SK-N-SH (cell line): ENCODE measurements at regions not wholly inside any gene's neighbourhood (a gene's known extent, or its start where the extent isn't known, plus 50 kb on each side); places are given as distances from the start of the nearest gene placed in this dataset.

Source experiments
- CTCF ChIA-PET: fragments of 300-600, 350-600 bp; formaldehyde crosslinking; extraction: SDS; loops from one replicate; lab custom pipeline; 2021; lab: Yijun Ruan, JAX
- POLR2A ChIA-PET: fragments of 350-600 bp; sonication (Branson Sonifier 250); formaldehyde crosslinking; extraction: SDS; loops from one replicate; lab custom pipeline; 2020; ENCODE audit warnings: antibody characterized with exemption, inconsistent platforms; lab: Yijun Ruan, JAX
- DNase-seq: peaks from one replicate; pipeline ENCODE4 v3.0.0; 2012
- H2AFZ ChIP-seq: fragments of 200-600 bp; sonication (generic); 2 replicates; pipeline ENCODE4 v1.8.1; 2016; ENCODE audit warnings: antibody characterized with exemption, mild to moderate bottlenecking, low read depth
- H3F3A ChIP-seq: fragments of 200-600 bp; sonication (generic); replicated peaks from 2 replicates; pipeline ENCODE3; 2016; ENCODE audit warnings: antibody characterized with exemption, mild to moderate bottlenecking; ENCODE audit not compliant: insufficient read depth
- H3K27ac ChIP-seq, 2 experiments: fragments of 200-500 bp in 1 of 2; fragments of 200-600 bp in 1 of 2; sonication (Bioruptor generic) in 1 of 2; sonication (generic), shearing (Covaris generic) in 1 of 2; 2 replicates each; pipeline versions ENCODE4 v1.5.1 to v1.6.1; 2014 to 2016; ENCODE audit warnings: low read depth in 2 of 2, inconsistent platforms in 1 of 2, low read length in 1 of 2, mild to moderate bottlenecking in 1 of 2, mixed read lengths in 1 of 2
- H3K27me3 ChIP-seq: fragments of 200-600 bp; sonication (generic), shearing (Covaris generic); 2 replicates; pipeline ENCODE4 v1.6.1; 2016; ENCODE audit warnings: mixed run types; ENCODE audit not compliant: insufficient read depth
- H3K36me3 ChIP-seq, 2 experiments: fragments of 200-500 bp in 1 of 2; fragments of 200-600 bp in 1 of 2; sonication (Bioruptor generic) in 1 of 2; sonication (generic) in 1 of 2; replicated peaks in 1 of 2; 2 replicates each; pipeline versions ENCODE3 to v1.5.1; 2014 to 2016; ENCODE audit warnings: low read length in 1 of 2, mild to moderate bottlenecking in 1 of 2; ENCODE audit not compliant: insufficient read depth in 2 of 2, control insufficient read depth in 1 of 2
- H3K4me1 ChIP-seq, 2 experiments: fragments of 200-500 bp in 1 of 2; fragments of 200-600 bp in 1 of 2; sonication (Bioruptor generic) in 1 of 2; sonication (generic), shearing (Covaris generic) in 1 of 2; 2 replicates each; pipeline versions ENCODE4 v1.5.1 to v1.6.1; 2014 to 2016; ENCODE audit warnings: low read depth in 1 of 2, low read length in 1 of 2, mixed run types in 1 of 2; ENCODE audit not compliant: insufficient read depth in 2 of 2, control insufficient read depth in 1 of 2
- H3K4me2 ChIP-seq: fragments of 200-600 bp; sonication (generic), shearing (Covaris generic); 2 replicates; pipeline ENCODE4 v1.6.1; 2017; ENCODE audit warnings: mixed run types
- H3K4me3 ChIP-seq, 2 experiments: fragments of 200-500 bp in 1 of 2; fragments of 200-600 bp in 1 of 2; sonication (Bioruptor generic) in 1 of 2; sonication (generic), shearing (Covaris generic) in 1 of 2; 2 replicates each; pipeline versions ENCODE4 v1.5.1 to v1.8.1; 2014 to 2016; ENCODE audit warnings: low read depth in 2 of 2, inconsistent platforms in 1 of 2, low read length in 1 of 2, mild to moderate bottlenecking in 1 of 2, mixed read lengths in 1 of 2, moderate library complexity in 1 of 2
- H3K79me2 ChIP-seq: fragments of 200-600 bp; sonication (generic); 2 replicates; pipeline ENCODE4 v1.8.1; 2017; ENCODE audit warnings: mild to moderate bottlenecking; ENCODE audit not compliant: insufficient read depth
- H3K9ac ChIP-seq: fragments of 200-600 bp; sonication (generic); 2 replicates; pipeline ENCODE4 v1.6.1; 2017; ENCODE audit warnings: mixed run types
- H3K9me2 ChIP-seq: fragments of 200-600 bp; sonication (generic); 2 replicates; pipeline ENCODE4 v1.6.1; 2017; ENCODE audit warnings: mixed run types
- H3K9me3 ChIP-seq: fragments of 200-600 bp; sonication (generic); 2 replicates; pipeline ENCODE4 v1.6.1; 2017; ENCODE audit warnings: mixed run types, mild to moderate bottlenecking, moderate library complexity
- H4K20me1 ChIP-seq: fragments of 200-600 bp; sonication (generic); 2 replicates; pipeline ENCODE4 v1.6.1; 2017; ENCODE audit warnings: mild to moderate bottlenecking, mixed run types; ENCODE audit not compliant: insufficient read depth
- CHD2 ChIP-seq: fragments of 150-350 bp; IDR thresholded peaks from 2 replicates; pipeline ENCODE4 v1.6.1; 2018; ENCODE audit warnings: low read length; ENCODE audit not compliant: partially characterized antibody
- ELF1 ChIP-seq: IDR thresholded peaks from 2 replicates; pipeline ENCODE4 v1.4.0; 2012
- FOXM1 ChIP-seq: IDR thresholded peaks from 2 replicates; pipeline ENCODE4 v1.4.0; 2012; ENCODE audit warnings: low read depth, mild to moderate bottlenecking
- GABPA ChIP-seq: IDR thresholded peaks from 2 replicates; pipeline ENCODE4 v1.4.0; 2012; ENCODE audit warnings: low read depth, mild to moderate bottlenecking
- JUND ChIP-seq: IDR thresholded peaks from 2 replicates; pipeline ENCODE4 v1.4.0; 2012
- MEF2A ChIP-seq: IDR thresholded peaks from 2 replicates; pipeline ENCODE4 v1.4.0; 2012; ENCODE audit warnings: low read depth, borderline replicate concordance
- MXI1 ChIP-seq: IDR thresholded peaks from 2 replicates; pipeline ENCODE4 v1.6.1; 2012; ENCODE audit warnings: mild to moderate bottlenecking, low read depth, low read length, improper control_type of control experiment
- NRF1 ChIP-seq: IDR thresholded peaks from 2 replicates; pipeline ENCODE4 v1.6.1; 2012; ENCODE audit warnings: low read depth, mild to moderate bottlenecking, low read length
- POLR2AphosphoS5 ChIP-seq: IDR thresholded peaks from 2 replicates; pipeline ENCODE4 v1.6.1; 2012; ENCODE audit warnings: low read depth, low read length
- RAD21 ChIP-seq: IDR thresholded peaks from 2 replicates; pipeline ENCODE4 v1.6.1; 2012; ENCODE audit warnings: mild to moderate bottlenecking, low read length
- RXRA ChIP-seq: IDR thresholded peaks from 2 replicates; pipeline ENCODE4 v1.4.0; 2012; ENCODE audit warnings: low read depth, mild to moderate bottlenecking, borderline replicate concordance
- TCF12 ChIP-seq: IDR thresholded peaks from 2 replicates; pipeline ENCODE4 v1.4.0; 2012
- TEAD4 ChIP-seq: IDR thresholded peaks from 2 replicates; pipeline ENCODE4 v1.4.0; 2012; ENCODE audit warnings: mild to moderate bottlenecking, borderline replicate concordance; ENCODE audit not compliant: insufficient read depth
- WGBS: methylation state at CpG from one replicate; pipeline ENCODE4 v1.1.6; 2017; ENCODE audit warnings: low lambda C conversion rate; 5-methylcytosine and 5-hydroxymethylcytosine counted together
- TF ChIP-seq, protein P1 (sequence below): IDR thresholded peaks from 2 replicates; pipeline ENCODE4 v1.4.0; 2012; ENCODE audit warnings: low read depth
- TF ChIP-seq, protein P2 (sequence below): IDR thresholded peaks from 2 replicates; pipeline ENCODE4 v1.4.0; 2012; ENCODE audit warnings: low read depth, borderline replicate concordance
- TF ChIP-seq, protein P3 (sequence below): IDR thresholded peaks from 2 replicates; pipeline ENCODE4 v1.6.1; 2012; ENCODE audit warnings: mild to moderate bottlenecking, low read depth, low read length, moderate library complexity
- TF ChIP-seq, protein P4 (sequence below): IDR thresholded peaks from 2 replicates; pipeline ENCODE4; 2012

DNA sequence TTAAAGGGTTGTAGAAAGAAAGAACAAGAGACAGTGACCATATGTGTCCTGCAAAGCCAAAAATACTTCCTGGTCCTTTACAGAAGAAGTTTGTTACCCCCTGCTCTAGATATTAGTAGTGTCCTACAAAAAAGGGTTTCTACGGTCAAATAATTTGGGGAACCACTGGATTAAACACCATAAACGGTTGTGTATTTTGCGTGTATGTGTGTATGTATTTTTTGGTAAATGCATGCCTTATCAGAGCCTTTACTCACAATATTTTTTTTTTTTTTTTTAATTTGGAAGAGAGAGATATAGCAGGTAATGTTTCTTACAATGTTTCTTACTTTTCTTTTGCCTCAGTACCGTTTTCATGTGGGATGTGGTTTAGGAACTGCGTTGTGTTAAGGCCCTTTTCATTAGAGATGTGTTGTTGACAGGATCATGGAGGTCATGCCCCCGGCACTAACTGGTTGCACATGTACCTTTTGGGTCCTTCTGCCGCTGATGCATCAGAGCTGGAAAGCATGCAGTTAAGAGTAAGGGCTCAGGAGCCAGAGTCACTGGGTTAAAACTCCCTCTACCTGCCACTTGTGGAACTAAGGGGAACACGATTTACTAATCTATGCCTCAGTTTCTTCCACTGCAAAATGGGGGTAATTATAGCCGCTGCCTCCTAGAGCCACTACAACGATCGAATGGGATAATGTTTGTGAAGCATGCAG lies 234.6 kb upstream of the KAZN start:
- Histone ChIP-seq H3K36me3 (no peaks in the 10 kb centered on the region), H3K4me3 (no peak overlapping the region), H3K27ac (no peak overlapping the region), H3K27me3 (no peaks in the 10 kb centered on the region), H3K9me3 (no peaks in the 10 kb centered on the region), H3K79me2 (no peaks in the 10 kb centered on the region), H3K9me2 (no peaks in the 10 kb centered on the region), H3K4me2 (no peak overlapping the region), H3F3A (no peaks in the 10 kb centered on the region), H2AFZ (no peak overlapping the region), H3K9ac (no peak overlapping the region), H4K20me1 (no peaks in the 10 kb centered on the region), H3K4me1 (peaks cover 0 to 4% of the 10 kb centered on the region in 2 experiments; a peak in 1 of 4 replicates)
- no peak for DNase-seq
- TF ChIP-seq, protein P1, sequence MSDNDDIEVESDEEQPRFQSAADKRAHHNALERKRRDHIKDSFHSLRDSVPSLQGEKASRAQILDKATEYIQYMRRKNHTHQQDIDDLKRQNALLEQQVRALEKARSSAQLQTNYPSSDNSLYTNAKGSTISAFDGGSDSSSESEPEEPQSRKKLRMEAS = no peak
- TF ChIP-seq CHD2 (no peak), JUND (no peak), FOXM1 (no peak)
- TF ChIP-seq, protein P2, sequence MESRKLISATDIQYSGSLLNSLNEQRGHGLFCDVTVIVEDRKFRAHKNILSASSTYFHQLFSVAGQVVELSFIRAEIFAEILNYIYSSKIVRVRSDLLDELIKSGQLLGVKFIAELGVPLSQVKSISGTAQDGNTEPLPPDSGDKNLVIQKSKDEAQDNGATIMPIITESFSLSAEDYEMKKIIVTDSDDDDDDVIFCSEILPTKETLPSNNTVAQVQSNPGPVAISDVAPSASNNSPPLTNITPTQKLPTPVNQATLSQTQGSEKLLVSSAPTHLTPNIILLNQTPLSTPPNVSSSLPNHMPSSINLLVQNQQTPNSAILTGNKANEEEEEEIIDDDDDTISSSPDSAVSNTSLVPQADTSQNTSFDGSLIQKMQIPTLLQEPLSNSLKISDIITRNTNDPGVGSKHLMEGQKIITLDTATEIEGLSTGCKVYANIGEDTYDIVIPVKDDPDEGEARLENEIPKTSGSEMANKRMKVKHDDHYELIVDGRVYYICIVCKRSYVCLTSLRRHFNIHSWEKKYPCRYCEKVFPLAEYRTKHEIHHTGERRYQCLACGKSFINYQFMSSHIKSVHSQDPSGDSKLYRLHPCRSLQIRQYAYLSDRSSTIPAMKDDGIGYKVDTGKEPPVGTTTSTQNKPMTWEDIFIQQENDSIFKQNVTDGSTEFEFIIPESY = no peak
- 16% methylated on average over 11 of the region's 11 CpGs for WGBS
- POLR2A ChIA-PET = no interaction called here
- CTCF ChIA-PET = interaction anchor here (1.3 kb wide), 1 partner anchor 10 kb away, joined by 3 read pairs; no protein-coding TSS in a partner anchor

DNA sequence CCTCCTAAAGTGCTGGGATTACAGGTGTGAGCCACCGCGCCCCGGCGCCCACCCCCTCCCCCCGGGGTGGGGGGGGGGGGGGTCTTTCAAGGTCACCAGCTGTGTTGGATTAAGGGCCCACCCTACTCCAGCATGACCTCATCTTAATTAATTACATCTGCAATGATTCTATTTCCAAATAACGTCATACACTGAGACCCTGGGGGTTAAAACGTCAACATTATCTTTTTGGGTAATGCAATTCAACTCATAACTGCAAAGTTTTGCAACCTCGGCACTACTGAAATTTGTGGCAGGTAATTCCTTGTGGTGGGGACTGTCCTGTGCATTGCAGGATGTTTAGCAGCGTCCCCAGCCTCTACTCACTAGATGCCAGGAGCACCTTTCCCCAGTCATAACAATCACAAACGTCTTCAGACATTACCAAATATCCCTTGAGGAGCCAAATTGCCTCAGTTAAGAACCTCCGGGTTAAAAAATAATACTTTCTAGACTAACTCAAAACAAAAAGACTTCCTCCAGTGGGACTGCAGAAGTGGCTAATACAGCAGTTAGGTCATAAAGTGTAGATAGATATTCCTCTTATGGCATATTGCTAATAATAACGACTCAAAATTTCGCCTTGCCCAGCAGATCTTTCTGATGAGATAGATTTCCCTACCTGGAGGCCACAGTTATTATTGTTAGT lies 233.0 kb upstream of the KAZN start:
- ChIA-PET CTCF (interaction anchor here (0.7 kb wide), 1 partner anchor 35 kb away, joined by 3 read pairs; no protein-coding TSS in a partner anchor), POLR2A (no interaction called here)
- peak; percentile 34 for DNase-seq
- Histone ChIP-seq H3K36me3 (no peaks in the 10 kb centered on the region), H3K4me1 (peaks cover 0 to 4% of the 10 kb centered on the region in 2 experiments; a peak in 1 of 4 replicates), H3K4me3 (no peak overlapping the region), H3K79me2 (no peaks in the 10 kb centered on the region), H4K20me1 (no peaks in the 10 kb centered on the region), H3F3A (no peaks in the 10 kb centered on the region), H3K27ac (no peak overlapping the region), H3K9me3 (no peaks in the 10 kb centered on the region), H3K4me2 (no peak overlapping the region), H3K27me3 (no peaks in the 10 kb centered on the region), H3K9me2 (no peaks in the 10 kb centered on the region), H3K9ac (no peak overlapping the region), H2AFZ (no peak overlapping the region)
- no peak for TF ChIP-seq RXRA
- no peak for TF ChIP-seq NRF1
- TF ChIP-seq TCF12 = no peak
- no peak for TF ChIP-seq ELF1
- TF ChIP-seq, protein P3, sequence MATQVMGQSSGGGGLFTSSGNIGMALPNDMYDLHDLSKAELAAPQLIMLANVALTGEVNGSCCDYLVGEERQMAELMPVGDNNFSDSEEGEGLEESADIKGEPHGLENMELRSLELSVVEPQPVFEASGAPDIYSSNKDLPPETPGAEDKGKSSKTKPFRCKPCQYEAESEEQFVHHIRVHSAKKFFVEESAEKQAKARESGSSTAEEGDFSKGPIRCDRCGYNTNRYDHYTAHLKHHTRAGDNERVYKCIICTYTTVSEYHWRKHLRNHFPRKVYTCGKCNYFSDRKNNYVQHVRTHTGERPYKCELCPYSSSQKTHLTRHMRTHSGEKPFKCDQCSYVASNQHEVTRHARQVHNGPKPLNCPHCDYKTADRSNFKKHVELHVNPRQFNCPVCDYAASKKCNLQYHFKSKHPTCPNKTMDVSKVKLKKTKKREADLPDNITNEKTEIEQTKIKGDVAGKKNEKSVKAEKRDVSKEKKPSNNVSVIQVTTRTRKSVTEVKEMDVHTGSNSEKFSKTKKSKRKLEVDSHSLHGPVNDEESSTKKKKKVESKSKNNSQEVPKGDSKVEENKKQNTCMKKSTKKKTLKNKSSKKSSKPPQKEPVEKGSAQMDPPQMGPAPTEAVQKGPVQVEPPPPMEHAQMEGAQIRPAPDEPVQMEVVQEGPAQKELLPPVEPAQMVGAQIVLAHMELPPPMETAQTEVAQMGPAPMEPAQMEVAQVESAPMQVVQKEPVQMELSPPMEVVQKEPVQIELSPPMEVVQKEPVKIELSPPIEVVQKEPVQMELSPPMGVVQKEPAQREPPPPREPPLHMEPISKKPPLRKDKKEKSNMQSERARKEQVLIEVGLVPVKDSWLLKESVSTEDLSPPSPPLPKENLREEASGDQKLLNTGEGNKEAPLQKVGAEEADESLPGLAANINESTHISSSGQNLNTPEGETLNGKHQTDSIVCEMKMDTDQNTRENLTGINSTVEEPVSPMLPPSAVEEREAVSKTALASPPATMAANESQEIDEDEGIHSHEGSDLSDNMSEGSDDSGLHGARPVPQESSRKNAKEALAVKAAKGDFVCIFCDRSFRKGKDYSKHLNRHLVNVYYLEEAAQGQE = no peak
- TF ChIP-seq POLR2AphosphoS5 = no peak
- no peak for TF ChIP-seq RAD21
- TF ChIP-seq, protein P4, sequence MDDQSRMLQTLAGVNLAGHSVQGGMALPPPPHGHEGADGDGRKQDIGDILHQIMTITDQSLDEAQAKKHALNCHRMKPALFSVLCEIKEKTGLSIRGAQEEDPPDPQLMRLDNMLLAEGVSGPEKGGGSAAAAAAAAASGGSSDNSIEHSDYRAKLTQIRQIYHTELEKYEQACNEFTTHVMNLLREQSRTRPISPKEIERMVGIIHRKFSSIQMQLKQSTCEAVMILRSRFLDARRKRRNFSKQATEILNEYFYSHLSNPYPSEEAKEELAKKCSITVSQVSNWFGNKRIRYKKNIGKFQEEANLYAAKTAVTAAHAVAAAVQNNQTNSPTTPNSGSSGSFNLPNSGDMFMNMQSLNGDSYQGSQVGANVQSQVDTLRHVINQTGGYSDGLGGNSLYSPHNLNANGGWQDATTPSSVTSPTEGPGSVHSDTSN = no peak
- TF ChIP-seq MXI1 = no peak
- TF ChIP-seq, protein P2 = no peak
- TF ChIP-seq MEF2A = no peak
- no peak for TF ChIP-seq TEAD4
- no peak for TF ChIP-seq GABPA
- WGBS = 3% methylated on average over 13 of the region's 13 CpGs
